ENCODE measurements at regions not wholly inside any gene's neighbourhood (a gene's known extent, or its start where the extent isn't known, plus 50 kb on each side); places are given as distances from the start of the nearest gene placed in this dataset.

DNA sequence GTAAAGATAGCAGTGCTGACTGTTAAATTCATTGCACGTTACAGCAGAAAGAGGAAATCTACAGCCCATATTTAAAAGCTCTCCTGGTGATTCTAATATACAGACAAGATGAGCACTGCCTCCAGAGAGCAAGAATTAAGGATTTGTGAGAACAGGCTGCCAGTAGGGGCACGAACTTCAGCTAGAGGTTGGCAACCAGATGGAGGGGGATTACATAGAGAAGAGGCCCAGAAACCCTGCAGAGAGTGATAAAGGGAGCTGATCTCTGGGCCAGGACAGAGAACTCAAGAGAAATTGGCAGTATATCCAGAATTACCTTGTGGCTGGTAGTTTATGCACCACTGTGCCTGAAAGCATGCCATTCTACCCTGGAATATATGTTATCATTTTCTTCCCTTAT, 144.8 kb downstream of the UFM1 start:
- 43% methylated on average over 1 of the region's 2 CpGs for WGBS (ENCODE audit: insufficient coverage)
- H3K4me2 ChIP-seq (replicated peaks; ENCODE audit: extremely low read depth, low read length, poor library complexity, severe bottlenecking) = no peak overlapping the region
- peaks cover 3 to 11% of the 10 kb centered on the region in 2 donors for H3K9me3 ChIP-seq (replicated peaks in 1 of 2; ENCODE audit: control insufficient read depth in 1 of 2, insufficient read depth in 1 of 2, low read length in 2 of 2)
- no peak overlapping the region for H3K9ac ChIP-seq (ENCODE audit: insufficient read depth, low read length, poor library complexity, severe bottlenecking)
- no peak for DNase-seq
- TF ChIP-seq, protein P1, sequence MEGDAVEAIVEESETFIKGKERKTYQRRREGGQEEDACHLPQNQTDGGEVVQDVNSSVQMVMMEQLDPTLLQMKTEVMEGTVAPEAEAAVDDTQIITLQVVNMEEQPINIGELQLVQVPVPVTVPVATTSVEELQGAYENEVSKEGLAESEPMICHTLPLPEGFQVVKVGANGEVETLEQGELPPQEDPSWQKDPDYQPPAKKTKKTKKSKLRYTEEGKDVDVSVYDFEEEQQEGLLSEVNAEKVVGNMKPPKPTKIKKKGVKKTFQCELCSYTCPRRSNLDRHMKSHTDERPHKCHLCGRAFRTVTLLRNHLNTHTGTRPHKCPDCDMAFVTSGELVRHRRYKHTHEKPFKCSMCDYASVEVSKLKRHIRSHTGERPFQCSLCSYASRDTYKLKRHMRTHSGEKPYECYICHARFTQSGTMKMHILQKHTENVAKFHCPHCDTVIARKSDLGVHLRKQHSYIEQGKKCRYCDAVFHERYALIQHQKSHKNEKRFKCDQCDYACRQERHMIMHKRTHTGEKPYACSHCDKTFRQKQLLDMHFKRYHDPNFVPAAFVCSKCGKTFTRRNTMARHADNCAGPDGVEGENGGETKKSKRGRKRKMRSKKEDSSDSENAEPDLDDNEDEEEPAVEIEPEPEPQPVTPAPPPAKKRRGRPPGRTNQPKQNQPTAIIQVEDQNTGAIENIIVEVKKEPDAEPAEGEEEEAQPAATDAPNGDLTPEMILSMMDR (IDR thresholded peaks at IDR 0.05) = no peak
- no peaks in the 10 kb centered on the region for H3K4me1 ChIP-seq (ENCODE audit: control insufficient read depth in 1 of 2, insufficient read depth in 2 of 2, low read length in 2 of 2)
- H3K27me3 ChIP-seq (ENCODE audit: control insufficient read depth in 2 of 2, insufficient read depth in 2 of 2, low read length in 2 of 2) = no peaks in the 10 kb centered on the region
- H3K4me3 ChIP-seq (replicated peaks in 1 of 3; ENCODE audit: low read depth in 2 of 3, low read length in 3 of 3) = no peak overlapping the region
- Mint-ChIP-seq H3K27me3 (ENCODE audit: low read depth in 3 of 3) (peaks cover 0 to 6% (median 0%) of the 10 kb centered on the region in 3 donors), H3K9me3 (peaks cover 2 to 12% (median 7%) of the 10 kb centered on the region in 7 donors), H3K36me3 (no peaks in the 10 kb centered on the region), H3K4me3 (no peak overlapping the region), H3K4me1 (no peaks in the 10 kb centered on the region), H3K27ac (no peak overlapping the region)
- no peak overlapping the region for H3K27ac ChIP-seq (ENCODE audit: low read depth in 1 of 2, low read length in 2 of 2)
- no peaks in the 10 kb centered on the region for H3K79me2 ChIP-seq (ENCODE audit: insufficient read depth, low read length)
- no peak overlapping the region for H2AFZ ChIP-seq (ENCODE audit: insufficient read depth, low read depth, low read length, poor library complexity, severe bottlenecking)
- no peaks in the 10 kb centered on the region for H3K36me3 ChIP-seq (replicated peaks in 1 of 2; ENCODE audit: control insufficient read depth in 1 of 2, insufficient read depth in 2 of 2, low read length in 2 of 2)
- H4K20me1 ChIP-seq (ENCODE audit: insufficient read depth, low read length) = no peaks in the 10 kb centered on the region
- intact Hi-C loops (cut with micrococcal nuclease) = no loop called here

DNA sequence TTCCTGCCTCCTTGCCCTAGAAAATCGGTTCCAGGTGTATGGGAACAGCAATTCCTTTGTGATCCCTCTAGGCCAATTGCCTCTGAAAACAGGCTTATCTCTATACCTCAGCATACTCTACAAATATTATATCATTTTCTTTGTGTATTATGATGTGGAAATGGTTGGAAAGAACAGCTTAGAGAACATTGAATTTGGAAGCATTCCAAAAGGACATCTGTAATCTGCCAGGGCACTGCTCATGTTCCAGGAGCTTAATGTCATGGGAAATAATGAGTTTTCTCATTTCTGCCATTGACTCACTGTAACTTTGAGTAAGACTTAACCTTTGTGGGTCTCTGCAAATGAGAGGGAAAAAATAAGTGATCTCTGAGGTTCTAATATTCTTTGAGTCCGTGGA, 147.3 kb downstream of the UFM1 start:
- peaks cover 3 to 11% of the 10 kb centered on the region in 2 donors for H3K9me3 ChIP-seq (replicated peaks in 1 of 2; ENCODE audit: control insufficient read depth in 1 of 2, insufficient read depth in 1 of 2, low read length in 2 of 2)
- H3K27ac Mint-ChIP-seq = no peak overlapping the region
- peaks cover 0 to 6% (median 0%) of the 10 kb centered on the region in 3 donors for H3K27me3 Mint-ChIP-seq (ENCODE audit: low read depth in 3 of 3)
- no peaks in the 10 kb centered on the region for H3K36me3 Mint-ChIP-seq
- TF ChIP-seq, protein P1 (IDR thresholded peaks at IDR 0.05) = no peak
- DNase-seq = no peak
- H2AFZ ChIP-seq (ENCODE audit: insufficient read depth, low read depth, low read length, poor library complexity, severe bottlenecking) = no peak overlapping the region
- WGBS (ENCODE audit: insufficient coverage) = 71% methylated on average over 1 of the region's 2 CpGs
- no peak overlapping the region for H3K4me3 ChIP-seq (replicated peaks in 1 of 3; ENCODE audit: low read depth in 2 of 3, low read length in 3 of 3)
- no peaks in the 10 kb centered on the region for H3K27me3 ChIP-seq (ENCODE audit: control insufficient read depth in 2 of 2, insufficient read depth in 2 of 2, low read length in 2 of 2)
- no peaks in the 10 kb centered on the region for H3K4me1 Mint-ChIP-seq
- no peak overlapping the region for H3K4me2 ChIP-seq (replicated peaks; ENCODE audit: extremely low read depth, low read length, poor library complexity, severe bottlenecking)
- H3K79me2 ChIP-seq (ENCODE audit: insufficient read depth, low read length) = no peaks in the 10 kb centered on the region
- no peaks in the 10 kb centered on the region for H4K20me1 ChIP-seq (ENCODE audit: insufficient read depth, low read length)
- no peak overlapping the region for H3K27ac ChIP-seq (ENCODE audit: low read depth in 1 of 2, low read length in 2 of 2)
- peaks cover 2 to 12% (median 7%) of the 10 kb centered on the region in 7 donors for H3K9me3 Mint-ChIP-seq
- no peaks in the 10 kb centered on the region for H3K4me1 ChIP-seq (ENCODE audit: control insufficient read depth in 1 of 2, insufficient read depth in 2 of 2, low read length in 2 of 2)
- H3K36me3 ChIP-seq (replicated peaks in 1 of 2; ENCODE audit: control insufficient read depth in 1 of 2, insufficient read depth in 2 of 2, low read length in 2 of 2) = no peaks in the 10 kb centered on the region
- intact Hi-C loops (cut with micrococcal nuclease) = no loop called here
- H3K9ac ChIP-seq (ENCODE audit: insufficient read depth, low read length, poor library complexity, severe bottlenecking) = no peak overlapping the region
- no peak overlapping the region for H3K4me3 Mint-ChIP-seq
